ENCODE measurements at regions not wholly inside any gene's neighbourhood (a gene's known extent, or its start where the extent isn't known, plus 50 kb on each side); places are given as distances from the start of the nearest gene placed in this dataset.

- TF ChIP-seq SUZ12 (IDR thresholded peaks at IDR 0.05; ENCODE audit: extremely low read depth, insufficient read depth, insufficient read length) (no peak), ZNF274 (IDR thresholded peaks at IDR 0.05; ENCODE audit: low read depth, low read length) (no peak)
These were observed 245.5 kb downstream of the SMARCA2 start for GRCh38 chr9:2260417-2261306.

All from NT2/D1 (cell line).